ENCODE measurements at regions not wholly inside any gene's neighbourhood (a gene's known extent, or its start where the extent isn't known, plus 50 kb on each side); places are given as distances from the start of the nearest gene placed in this dataset.

DNA sequence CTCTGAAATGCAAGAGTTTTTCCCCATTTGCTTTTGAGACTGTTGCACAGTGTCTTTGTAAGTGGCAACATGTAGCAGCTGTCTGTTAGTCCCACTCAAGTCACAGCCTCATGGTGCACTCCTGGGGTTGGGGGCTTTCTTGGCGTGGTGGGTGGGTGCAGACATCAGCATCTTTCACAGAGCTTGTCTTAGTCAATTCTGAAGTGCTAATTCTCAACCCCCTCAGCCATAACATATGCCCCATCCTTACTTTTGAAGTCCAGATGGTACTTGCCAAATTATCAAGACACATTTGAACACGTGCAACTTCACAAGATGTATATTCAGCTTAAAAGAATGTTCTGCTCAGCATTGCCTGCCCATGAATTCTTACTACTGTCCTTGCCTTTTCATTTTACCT lies 87.1 kb downstream of the VCAM1 start:
- TF ChIP-seq, protein P1, sequence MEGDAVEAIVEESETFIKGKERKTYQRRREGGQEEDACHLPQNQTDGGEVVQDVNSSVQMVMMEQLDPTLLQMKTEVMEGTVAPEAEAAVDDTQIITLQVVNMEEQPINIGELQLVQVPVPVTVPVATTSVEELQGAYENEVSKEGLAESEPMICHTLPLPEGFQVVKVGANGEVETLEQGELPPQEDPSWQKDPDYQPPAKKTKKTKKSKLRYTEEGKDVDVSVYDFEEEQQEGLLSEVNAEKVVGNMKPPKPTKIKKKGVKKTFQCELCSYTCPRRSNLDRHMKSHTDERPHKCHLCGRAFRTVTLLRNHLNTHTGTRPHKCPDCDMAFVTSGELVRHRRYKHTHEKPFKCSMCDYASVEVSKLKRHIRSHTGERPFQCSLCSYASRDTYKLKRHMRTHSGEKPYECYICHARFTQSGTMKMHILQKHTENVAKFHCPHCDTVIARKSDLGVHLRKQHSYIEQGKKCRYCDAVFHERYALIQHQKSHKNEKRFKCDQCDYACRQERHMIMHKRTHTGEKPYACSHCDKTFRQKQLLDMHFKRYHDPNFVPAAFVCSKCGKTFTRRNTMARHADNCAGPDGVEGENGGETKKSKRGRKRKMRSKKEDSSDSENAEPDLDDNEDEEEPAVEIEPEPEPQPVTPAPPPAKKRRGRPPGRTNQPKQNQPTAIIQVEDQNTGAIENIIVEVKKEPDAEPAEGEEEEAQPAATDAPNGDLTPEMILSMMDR (conservative IDR thresholded peaks at IDR 0.05): no peak
- no peak for TF ChIP-seq EZH2 (IDR thresholded peaks at IDR 0.05; ENCODE audit: low read depth)
